ENCODE measurements at regions not wholly inside any gene's neighbourhood (a gene's known extent, or its start where the extent isn't known, plus 50 kb on each side); places are given as distances from the start of the nearest gene placed in this dataset.

- ATAC-seq, result no peak
- no peaks in the 10 kb centered on the region for H3K27me3 ChIP-seq (ENCODE audit: control insufficient read depth in 2 of 2, insufficient read depth in 2 of 2, low read length in 2 of 2)
- H3K36me3 Mint-ChIP-seq, result peaks cover 0 to 12% (median 3%) of the 10 kb centered on the region in 5 donors
- no peak overlapping the region for H3K4me3 Mint-ChIP-seq
- CTCF ChIA-PET, result no interaction called here
- H3K9me3 ChIP-seq (ENCODE audit: control insufficient read depth in 2 of 3, low read length in 3 of 3), result peaks cover 0 to 6% (median 0%) of the 10 kb centered on the region in 3 experiments
- H3K27me3 Mint-ChIP-seq, result peaks cover 0 to 22% (median 19%) of the 10 kb centered on the region in 5 donors
- peaks cover 0 to 20% (median 5%) of the 10 kb centered on the region in 11 donors for H3K9me3 Mint-ChIP-seq
- POLR2A ChIA-PET, result no interaction called here
- H3K36me3 ChIP-seq (ENCODE audit: control insufficient read depth in 2 of 3, insufficient read depth in 3 of 3, low read length in 3 of 3), result no peaks in the 10 kb centered on the region
- no peak for DNase-seq
- H3K4me1 Mint-ChIP-seq, result peaks cover 0 to 16% (median 0%) of the 10 kb centered on the region in 7 donors
- no peak overlapping the region for H3K4me3 ChIP-seq (ENCODE audit: low read length)
- peak overlapping the region in 1 of 9 donors; percentile 16 for H3K27ac Mint-ChIP-seq
- no peaks in the 10 kb centered on the region for H3K4me1 ChIP-seq (ENCODE audit: control insufficient read depth in 2 of 2, insufficient read depth in 2 of 2, low read length in 2 of 2)
- H3K27ac ChIP-seq (ENCODE audit: low read depth, low read length), result no peak overlapping the region
- intact Hi-C loops (cut with micrococcal nuclease), result no loop called here
Observed at GRCh38 chr13:50732712-50733111, 110.8 kb downstream of the DLEU7 start.

- peaks cover 0 to 20% (median 5%) of the 10 kb centered on the region in 11 donors for H3K9me3 Mint-ChIP-seq
- H3K4me1 ChIP-seq (ENCODE audit: control insufficient read depth in 2 of 2, insufficient read depth in 2 of 2, low read length in 2 of 2), result no peaks in the 10 kb centered on the region
- ATAC-seq (no peak), DNase-seq (no peak)
- no peaks in the 10 kb centered on the region for H3K27me3 ChIP-seq (ENCODE audit: control insufficient read depth in 2 of 2, insufficient read depth in 2 of 2, low read length in 2 of 2)
- peaks cover 0 to 6% (median 0%) of the 10 kb centered on the region in 3 experiments for H3K9me3 ChIP-seq (ENCODE audit: control insufficient read depth in 2 of 3, low read length in 3 of 3)
- no peak overlapping the region for H3K4me3 Mint-ChIP-seq
- no peak overlapping the region for H3K4me3 ChIP-seq (ENCODE audit: low read length)
- H3K36me3 ChIP-seq (ENCODE audit: control insufficient read depth in 2 of 3, insufficient read depth in 3 of 3, low read length in 3 of 3), result no peaks in the 10 kb centered on the region
- CTCF ChIA-PET, result no interaction called here
- H3K36me3 Mint-ChIP-seq, result peaks cover 0 to 12% (median 3%) of the 10 kb centered on the region in 5 donors
- intact Hi-C loops (cut with micrococcal nuclease), result no loop called here
- no peak overlapping the region for H3K27ac Mint-ChIP-seq
- H3K4me1 Mint-ChIP-seq, result peaks cover 0 to 16% (median 0%) of the 10 kb centered on the region in 7 donors
- H3K27me3 Mint-ChIP-seq, result peaks cover 0 to 22% (median 18%) of the 10 kb centered on the region in 5 donors
- POLR2A ChIA-PET, result no interaction called here
- no peak overlapping the region for H3K27ac ChIP-seq (ENCODE audit: low read depth, low read length)
Observed at GRCh38 chr13:50733392-50733791, 110.1 kb downstream of the DLEU7 start.

- Mint-ChIP-seq H3K36me3 (peaks cover 0 to 10% (median under 1%) of the 10 kb centered on the region in 5 donors), H3K27ac (no peak overlapping the region), H3K4me3 (no peak overlapping the region), H3K9me3 (peaks cover 0 to 15% (median 3%) of the 10 kb centered on the region in 11 donors), H3K4me1 (peaks cover 0 to 16% (median 0%) of the 10 kb centered on the region in 7 donors), H3K27me3 (peaks cover 0 to 17% (median 9%) of the 10 kb centered on the region in 5 donors)
- DNase-seq (no peak), ATAC-seq (no peak)
- Histone ChIP-seq H3K36me3 (ENCODE audit: control insufficient read depth in 2 of 3, insufficient read depth in 3 of 3, low read length in 3 of 3) (no peaks in the 10 kb centered on the region), H3K4me3 (ENCODE audit: low read length) (no peak overlapping the region), H3K27me3 (ENCODE audit: control insufficient read depth in 2 of 2, insufficient read depth in 2 of 2, low read length in 2 of 2) (no peaks in the 10 kb centered on the region), H3K9me3 (ENCODE audit: control insufficient read depth in 2 of 3, low read length in 3 of 3) (no peaks in the 10 kb centered on the region), H3K27ac (ENCODE audit: low read depth, low read length) (no peak overlapping the region), H3K4me1 (ENCODE audit: control insufficient read depth in 2 of 2, insufficient read depth in 2 of 2, low read length in 2 of 2) (no peaks in the 10 kb centered on the region)
- intact Hi-C loops (cut with micrococcal nuclease), result no loop called here
- ChIA-PET CTCF (no interaction called here), POLR2A (no interaction called here)
Observed at GRCh38 chr13:50735071-50735470, 108.4 kb downstream of the DLEU7 start.

- no peaks in the 10 kb centered on the region for H3K9me3 ChIP-seq (ENCODE audit: control insufficient read depth in 2 of 3, low read length in 3 of 3)
- peaks cover 0 to 5% (median 0%) of the 10 kb centered on the region in 7 donors for H3K4me1 Mint-ChIP-seq
- DNase-seq, result no peak
- no peaks in the 10 kb centered on the region for H3K4me1 ChIP-seq (ENCODE audit: control insufficient read depth in 2 of 2, insufficient read depth in 2 of 2, low read length in 2 of 2)
- no peak for ATAC-seq
- ChIA-PET CTCF (no interaction called here), POLR2A (no interaction called here)
- no peaks in the 10 kb centered on the region for H3K27me3 ChIP-seq (ENCODE audit: control insufficient read depth in 2 of 2, insufficient read depth in 2 of 2, low read length in 2 of 2)
- H3K4me3 ChIP-seq (ENCODE audit: low read length), result no peak overlapping the region
- H3K27ac ChIP-seq (ENCODE audit: low read depth, low read length), result no peak overlapping the region
- H3K9me3 Mint-ChIP-seq, result peaks cover 0 to 2% (median 0%) of the 10 kb centered on the region in 11 donors
- intact Hi-C loops (cut with micrococcal nuclease), result no loop called here
- H3K36me3 Mint-ChIP-seq, result peaks cover 0 to 3% (median 0%) of the 10 kb centered on the region in 5 donors
- H3K27me3 Mint-ChIP-seq, result peaks cover 0 to 12% (median 0%) of the 10 kb centered on the region in 5 donors
- H3K27ac Mint-ChIP-seq, result no peak overlapping the region
- H3K4me3 Mint-ChIP-seq, result no peak overlapping the region
- H3K36me3 ChIP-seq (ENCODE audit: control insufficient read depth in 2 of 3, insufficient read depth in 3 of 3, low read length in 3 of 3), result no peaks in the 10 kb centered on the region
Observed at GRCh38 chr13:50740052-50740741, 103.3 kb downstream of the DLEU7 start.

- Mint-ChIP-seq H3K9me3 (peaks cover 0 to 2% (median 0%) of the 10 kb centered on the region in 11 donors), H3K4me1 (peaks cover 0 to 5% (median 0%) of the 10 kb centered on the region in 7 donors), H3K27ac (no peak overlapping the region), H3K36me3 (peaks cover 0 to 3% (median 0%) of the 10 kb centered on the region in 5 donors), H3K4me3 (no peak overlapping the region), H3K27me3 (peaks cover 0 to 7% (median 0%) of the 10 kb centered on the region in 5 donors)
- DNase-seq, result no peak
- CTCF ChIA-PET, result no interaction called here
- Histone ChIP-seq H3K27me3 (ENCODE audit: control insufficient read depth in 2 of 2, insufficient read depth in 2 of 2, low read length in 2 of 2) (no peaks in the 10 kb centered on the region), H3K4me3 (ENCODE audit: low read length) (no peak overlapping the region), H3K4me1 (ENCODE audit: control insufficient read depth in 2 of 2, insufficient read depth in 2 of 2, low read length in 2 of 2) (no peaks in the 10 kb centered on the region), H3K27ac (ENCODE audit: low read depth, low read length) (no peak overlapping the region), H3K36me3 (ENCODE audit: control insufficient read depth in 2 of 3, insufficient read depth in 3 of 3, low read length in 3 of 3) (no peaks in the 10 kb centered on the region), H3K9me3 (ENCODE audit: control insufficient read depth in 2 of 3, low read length in 3 of 3) (no peaks in the 10 kb centered on the region)
- intact Hi-C loops (cut with micrococcal nuclease), result no loop called here
- no peak for ATAC-seq
- POLR2A ChIA-PET, result no interaction called here
Observed at GRCh38 chr13:50742353-50742752, 101.1 kb downstream of the DLEU7 start.

GRCh38 chr13:50742968-50743367 lies 100.5 kb downstream of the DLEU7 start:
- no peaks in the 10 kb centered on the region for H3K27me3 ChIP-seq (ENCODE audit: control insufficient read depth in 2 of 2, insufficient read depth in 2 of 2, low read length in 2 of 2)
- no peaks in the 10 kb centered on the region for H3K36me3 ChIP-seq (ENCODE audit: control insufficient read depth in 2 of 3, insufficient read depth in 3 of 3, low read length in 3 of 3)
- DNase-seq, result no peak
- no peak overlapping the region for H3K27ac ChIP-seq (ENCODE audit: low read depth, low read length)
- H3K27ac Mint-ChIP-seq, result no peak overlapping the region
- peaks cover 0 to 5% (median 0%) of the 10 kb centered on the region in 7 donors for H3K4me1 Mint-ChIP-seq
- peaks cover 0 to 7% (median 0%) of the 10 kb centered on the region in 5 donors for H3K27me3 Mint-ChIP-seq
- ATAC-seq, result no peak
- no peak overlapping the region for H3K4me3 ChIP-seq (ENCODE audit: low read length)
- intact Hi-C loops (cut with micrococcal nuclease), result no loop called here
- H3K4me3 Mint-ChIP-seq, result no peak overlapping the region
- no peaks in the 10 kb centered on the region for H3K4me1 ChIP-seq (ENCODE audit: control insufficient read depth in 2 of 2, insufficient read depth in 2 of 2, low read length in 2 of 2)
- ChIA-PET CTCF (no interaction called here), POLR2A (no interaction called here)
- peaks cover 0 to 3% (median 0%) of the 10 kb centered on the region in 5 donors for H3K36me3 Mint-ChIP-seq
- peaks cover 0 to 2% (median 0%) of the 10 kb centered on the region in 11 donors for H3K9me3 Mint-ChIP-seq
- no peaks in the 10 kb centered on the region for H3K9me3 ChIP-seq (ENCODE audit: control insufficient read depth in 2 of 3, low read length in 3 of 3)

GRCh38 chr13:50744116-50744660 lies 99.3 kb downstream of the DLEU7 start:
- no peak overlapping the region for H3K4me3 Mint-ChIP-seq
- POLR2A ChIA-PET, result no interaction called here
- H3K36me3 Mint-ChIP-seq, result peaks cover 0 to 3% (median 0%) of the 10 kb centered on the region in 5 donors
- H3K27ac Mint-ChIP-seq, result no peak overlapping the region
- no peak overlapping the region for H3K4me3 ChIP-seq (ENCODE audit: low read length)
- intact Hi-C loops (cut with micrococcal nuclease), result no loop called here
- H3K27me3 ChIP-seq (ENCODE audit: control insufficient read depth in 2 of 2, insufficient read depth in 2 of 2, low read length in 2 of 2), result no peaks in the 10 kb centered on the region
- no peak for ATAC-seq
- peaks cover 0 to 5% (median 0%) of the 10 kb centered on the region in 7 donors for H3K4me1 Mint-ChIP-seq
- CTCF ChIA-PET, result no interaction called here
- DNase-seq, result no peak
- no peaks in the 10 kb centered on the region for H3K9me3 ChIP-seq (ENCODE audit: control insufficient read depth in 2 of 3, low read length in 3 of 3)
- H3K27ac ChIP-seq (ENCODE audit: low read depth, low read length), result no peak overlapping the region
- no peaks in the 10 kb centered on the region for H3K4me1 ChIP-seq (ENCODE audit: control insufficient read depth in 2 of 2, insufficient read depth in 2 of 2, low read length in 2 of 2)
- H3K36me3 ChIP-seq (ENCODE audit: control insufficient read depth in 2 of 3, insufficient read depth in 3 of 3, low read length in 3 of 3), result no peaks in the 10 kb centered on the region
- peaks cover 0 to 2% (median 0%) of the 10 kb centered on the region in 11 donors for H3K9me3 Mint-ChIP-seq
- peaks cover 0 to 11% (median 0%) of the 10 kb centered on the region in 5 donors for H3K27me3 Mint-ChIP-seq

Measured in naive thymus-derived CD4-positive, alpha-beta T cell (primary cell).